HCT116 (cell line): ENCODE measurements at regions not wholly inside any gene's neighbourhood (a gene's known extent, or its start where the extent isn't known, plus 50 kb on each side); places are given as distances from the start of the nearest gene placed in this dataset.

Experiments
- EZH2 ChIP-seq: fragments of 200-600 bp; sonication (generic); IDR thresholded peaks from 2 replicates; pipeline ENCODE4 v1.6.1; 2017; ENCODE audit warnings: antibody characterized with exemption, mixed run types
- POLR2A ChIP-seq: IDR thresholded peaks from 2 replicates; pipeline ENCODE4 v1.7.0; 2011; ENCODE audit warnings: borderline replicate concordance; ENCODE audit not compliant: insufficient read depth, insufficient read length; ENCODE audit errors: extremely low read depth
- POLR2AphosphoS5 ChIP-seq: IDR thresholded peaks from 2 replicates; pipeline ENCODE4 v1.6.1; 2011; ENCODE audit warnings: mild to moderate bottlenecking, low read depth, low read length, moderate library complexity
- REST ChIP-seq: IDR thresholded peaks from 2 replicates; pipeline ENCODE4 v1.6.1; 2012; ENCODE audit warnings: low read depth
- YY1 ChIP-seq: IDR thresholded peaks from 2 replicates; pipeline ENCODE4 v1.6.1; 2011; ENCODE audit warnings: low read length, low read depth, moderate library complexity, mild to moderate bottlenecking; ENCODE audit not compliant: insufficient replicate concordance; ENCODE audit errors: extremely low read depth
- ZFX ChIP-seq: fragments of 450-650 bp; IDR thresholded peaks from 2 replicates; pipeline ENCODE4 v1.6.1; 2017
- ZNF274 ChIP-seq: fragments of 200-500 bp; sonication (Bioruptor generic); IDR thresholded peaks from 2 replicates; pipeline ENCODE4 v1.6.1; 2014; ENCODE audit warnings: mild to moderate bottlenecking, low read depth, low read length, inconsistent platforms
- TF ChIP-seq, protein P1 (sequence below), 3 experiments: fragments of 200-600 bp in 1 of 3; sonication (generic) in 1 of 3; IDR thresholded peaks in 2 of 3; conservative IDR thresholded peaks in 1 of 3; 2 replicates each; pipeline ENCODE4 v1.5.1; 2012 to 2017; ENCODE audit warnings: low read depth in 2 of 3, low read length in 2 of 3, antibody characterized with exemption in 1 of 3, borderline replicate concordance in 1 of 3, control low read depth in 1 of 3, mild to moderate bottlenecking in 1 of 3, mixed read lengths in 1 of 3, mixed run types in 1 of 3, moderate library complexity in 1 of 3; ENCODE audit not compliant: insufficient read depth in 1 of 3

- TF ChIP-seq, protein P1, sequence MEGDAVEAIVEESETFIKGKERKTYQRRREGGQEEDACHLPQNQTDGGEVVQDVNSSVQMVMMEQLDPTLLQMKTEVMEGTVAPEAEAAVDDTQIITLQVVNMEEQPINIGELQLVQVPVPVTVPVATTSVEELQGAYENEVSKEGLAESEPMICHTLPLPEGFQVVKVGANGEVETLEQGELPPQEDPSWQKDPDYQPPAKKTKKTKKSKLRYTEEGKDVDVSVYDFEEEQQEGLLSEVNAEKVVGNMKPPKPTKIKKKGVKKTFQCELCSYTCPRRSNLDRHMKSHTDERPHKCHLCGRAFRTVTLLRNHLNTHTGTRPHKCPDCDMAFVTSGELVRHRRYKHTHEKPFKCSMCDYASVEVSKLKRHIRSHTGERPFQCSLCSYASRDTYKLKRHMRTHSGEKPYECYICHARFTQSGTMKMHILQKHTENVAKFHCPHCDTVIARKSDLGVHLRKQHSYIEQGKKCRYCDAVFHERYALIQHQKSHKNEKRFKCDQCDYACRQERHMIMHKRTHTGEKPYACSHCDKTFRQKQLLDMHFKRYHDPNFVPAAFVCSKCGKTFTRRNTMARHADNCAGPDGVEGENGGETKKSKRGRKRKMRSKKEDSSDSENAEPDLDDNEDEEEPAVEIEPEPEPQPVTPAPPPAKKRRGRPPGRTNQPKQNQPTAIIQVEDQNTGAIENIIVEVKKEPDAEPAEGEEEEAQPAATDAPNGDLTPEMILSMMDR (IDR thresholded peaks at IDR 0.05 in 2 of 3, conservative IDR thresholded peaks at IDR 0.05 in 1 of 3; ENCODE audit: borderline replicate concordance in 1 of 3, insufficient read depth in 1 of 3, low read depth in 2 of 3, low read length in 2 of 3): no peak
- TF ChIP-seq YY1: no peak
- TF ChIP-seq POLR2AphosphoS5: no peak
- TF ChIP-seq ZNF274: no peak
- TF ChIP-seq EZH2: no peak
- TF ChIP-seq POLR2A: no peak
- no peak for TF ChIP-seq ZFX
- TF ChIP-seq REST: no peak
These were observed 959.0 kb downstream of the PLA2G4A start for GRCh38 chr1:187787736-187788135.
